Keratinocyte (primary cell): ENCODE measurements at regions not wholly inside any gene's neighbourhood (a gene's known extent, or its start where the extent isn't known, plus 50 kb on each side); places are given as distances from the start of the nearest gene placed in this dataset.

Source experiments
- DNase-seq: peaks from one replicate; pipeline ENCODE4 v3.0.0-alpha.2; 2011; ENCODE audit warnings: low read depth, missing footprints, low spot score
- FAIRE-seq: peaks from 2 replicates; lab custom pipeline; 2011; peaks lifted over from hg19 to GRCh38; lab: Jason Lieb, UNC
- H2AFZ ChIP-seq: 2 replicates; pipeline ENCODE4 v1.6.0; 2012; ENCODE audit warnings: low read length, control low read depth, inconsistent platforms; ENCODE audit not compliant: control insufficient read depth
- H3K27ac ChIP-seq: 2 replicates; pipeline ENCODE4 v1.5.1; 2011; ENCODE audit warnings: low read length; ENCODE audit not compliant: control insufficient read depth, insufficient read depth
- H3K27me3 ChIP-seq: 3 replicates; pipeline ENCODE4 v1.6.0; 2011; ENCODE audit warnings: low read length; ENCODE audit not compliant: control insufficient read depth, insufficient read depth; ENCODE audit errors: extremely low read depth
- H3K36me3 ChIP-seq, 2 experiments: 2 replicates in 1 of 2; 3 replicates in 1 of 2; pipeline ENCODE4 v1.5.1; 2011; ENCODE audit warnings: low read length in 2 of 2, mild to moderate bottlenecking in 1 of 2; ENCODE audit not compliant: control insufficient read depth in 2 of 2, insufficient read depth in 2 of 2; ENCODE audit errors: extremely low read depth in 1 of 2
- H3K4me1 ChIP-seq: 3 replicates; pipeline ENCODE4 v1.5.1; 2011; ENCODE audit warnings: low read length; ENCODE audit not compliant: control insufficient read depth, insufficient read depth; ENCODE audit errors: extremely low read depth
- H3K4me2 ChIP-seq: 3 replicates; pipeline ENCODE4 v1.6.0; 2011; ENCODE audit warnings: low read depth, low read length; ENCODE audit not compliant: control insufficient read depth, insufficient read depth; ENCODE audit errors: extremely low read depth
- H3K4me3 ChIP-seq, 3 experiments: fragments of 200-600 bp in 1 of 3; sonication (generic) in 1 of 3; 2 replicates in 2 of 3; 3 replicates in 1 of 3; pipeline ENCODE4 v1.5.1; 2011 to 2016; ENCODE audit warnings: low read length in 3 of 3, mild to moderate bottlenecking in 3 of 3, control low read depth in 2 of 3, inconsistent platforms in 1 of 3, low read depth in 1 of 3, mixed read lengths in 1 of 3, mixed run types in 1 of 3, moderate library complexity in 1 of 3; ENCODE audit not compliant: control insufficient read depth in 2 of 3, insufficient read depth in 2 of 3; ENCODE audit errors: extremely low read depth in 1 of 3
- H3K79me2 ChIP-seq: 2 replicates; pipeline ENCODE4 v1.6.0; 2012; ENCODE audit warnings: low read length; ENCODE audit not compliant: control insufficient read depth, insufficient read depth
- H3K9ac ChIP-seq: 3 replicates; pipeline ENCODE4 v1.6.0; 2011; ENCODE audit warnings: low read length; ENCODE audit not compliant: control insufficient read depth, insufficient read depth; ENCODE audit errors: extremely low read depth
- H3K9me1 ChIP-seq: 3 replicates; pipeline ENCODE4 v1.6.0; 2011; ENCODE audit warnings: low read length; ENCODE audit not compliant: control insufficient read depth, insufficient read depth; ENCODE audit errors: extremely low read depth
- H3K9me3 ChIP-seq: 2 replicates; pipeline ENCODE4 v1.5.1; 2012; ENCODE audit warnings: low read depth, low read length; ENCODE audit not compliant: control insufficient read depth
- H4K20me1 ChIP-seq: 3 replicates; pipeline ENCODE4 v1.6.0; 2011; ENCODE audit warnings: low read length; ENCODE audit not compliant: control insufficient read depth, insufficient read depth; ENCODE audit errors: extremely low read depth
- EZH2 ChIP-seq: IDR thresholded peaks from one replicate; pipeline ENCODE4 v1.6.1; 2012; ENCODE audit warnings: inconsistent platforms, mild to moderate bottlenecking, low read length, moderate library complexity
- dilution Hi-C: fragments of 300-500 bp; cut with MboI; formaldehyde crosslinking; loops from one replicate; pipeline ENCODE4 v1.7.0; 2020; ENCODE audit warnings: low sequenced_read_pairs; ENCODE audit not compliant: extremely low pct_ligation_motif_present
- TF ChIP-seq, protein P1 (sequence below), 3 experiments: IDR thresholded peaks in 1 of 3; conservative IDR thresholded peaks in 1 of 3; optimal IDR thresholded peaks in 1 of 3; 2 replicates in 2 of 3; 3 replicates in 1 of 3; pipeline versions ENCODE3 to v1.5.1; 2011; ENCODE audit warnings: low read length in 3 of 3, mild to moderate bottlenecking in 3 of 3, moderate library complexity in 2 of 3, control low read depth in 1 of 3, inconsistent platforms in 1 of 3; ENCODE audit not compliant: insufficient read depth in 2 of 3; ENCODE audit errors: extremely low read depth in 1 of 3

GRCh38 chr3:152039887-152040286, 166.4 kb downstream of the SUCNR1 start:
- no peaks in the 10 kb centered on the region for H4K20me1 ChIP-seq
- no peak for FAIRE-seq
- H3K9ac ChIP-seq, result no peak overlapping the region
- H3K27me3 ChIP-seq, result no peaks in the 10 kb centered on the region
- H3K4me1 ChIP-seq, result no peaks in the 10 kb centered on the region
- dilution Hi-C loops, result no loop called here
- no peak for DNase-seq
- no peak overlapping the region for H3K4me3 ChIP-seq
- no peak overlapping the region for H3K27ac ChIP-seq
- no peaks in the 10 kb centered on the region for H3K79me2 ChIP-seq
- TF ChIP-seq EZH2, result no peak
- TF ChIP-seq, protein P1, sequence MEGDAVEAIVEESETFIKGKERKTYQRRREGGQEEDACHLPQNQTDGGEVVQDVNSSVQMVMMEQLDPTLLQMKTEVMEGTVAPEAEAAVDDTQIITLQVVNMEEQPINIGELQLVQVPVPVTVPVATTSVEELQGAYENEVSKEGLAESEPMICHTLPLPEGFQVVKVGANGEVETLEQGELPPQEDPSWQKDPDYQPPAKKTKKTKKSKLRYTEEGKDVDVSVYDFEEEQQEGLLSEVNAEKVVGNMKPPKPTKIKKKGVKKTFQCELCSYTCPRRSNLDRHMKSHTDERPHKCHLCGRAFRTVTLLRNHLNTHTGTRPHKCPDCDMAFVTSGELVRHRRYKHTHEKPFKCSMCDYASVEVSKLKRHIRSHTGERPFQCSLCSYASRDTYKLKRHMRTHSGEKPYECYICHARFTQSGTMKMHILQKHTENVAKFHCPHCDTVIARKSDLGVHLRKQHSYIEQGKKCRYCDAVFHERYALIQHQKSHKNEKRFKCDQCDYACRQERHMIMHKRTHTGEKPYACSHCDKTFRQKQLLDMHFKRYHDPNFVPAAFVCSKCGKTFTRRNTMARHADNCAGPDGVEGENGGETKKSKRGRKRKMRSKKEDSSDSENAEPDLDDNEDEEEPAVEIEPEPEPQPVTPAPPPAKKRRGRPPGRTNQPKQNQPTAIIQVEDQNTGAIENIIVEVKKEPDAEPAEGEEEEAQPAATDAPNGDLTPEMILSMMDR (optimal IDR thresholded peaks at IDR 0.05 in 1 of 3, IDR thresholded peaks at IDR 0.05 in 1 of 3, conservative IDR thresholded peaks at IDR 0.05 in 1 of 3; ENCODE audit: extremely low read depth in 1 of 3, insufficient read depth in 2 of 3, low read length in 3 of 3), result no peak
- no peaks in the 10 kb centered on the region for H3K36me3 ChIP-seq
- H3K9me3 ChIP-seq, result no peaks in the 10 kb centered on the region
- no peak overlapping the region for H2AFZ ChIP-seq
- no peak overlapping the region for H3K4me2 ChIP-seq
- no peaks in the 10 kb centered on the region for H3K9me1 ChIP-seq

- Histone ChIP-seq H3K4me1 (no peaks in the 10 kb centered on the region), H2AFZ (no peak overlapping the region), H4K20me1 (no peaks in the 10 kb centered on the region), H3K4me3 (no peak overlapping the region), H3K36me3 (no peaks in the 10 kb centered on the region), H3K27ac (no peak overlapping the region), H3K27me3 (no peaks in the 10 kb centered on the region), H3K4me2 (no peak overlapping the region), H3K9me1 (no peaks in the 10 kb centered on the region), H3K9ac (no peak overlapping the region), H3K79me2 (no peaks in the 10 kb centered on the region), H3K9me3 (no peaks in the 10 kb centered on the region)
- DNase-seq (no peak), FAIRE-seq (no peak)
- dilution Hi-C loops, result no loop called here
- TF ChIP-seq, protein P1 (optimal IDR thresholded peaks at IDR 0.05 in 1 of 3, IDR thresholded peaks at IDR 0.05 in 1 of 3, conservative IDR thresholded peaks at IDR 0.05 in 1 of 3; ENCODE audit: extremely low read depth in 1 of 3, insufficient read depth in 2 of 3, low read length in 3 of 3), result no peak
- no peak for TF ChIP-seq EZH2
Observed at GRCh38 chr3:152040319-152040718, 166.9 kb downstream of the SUCNR1 start.
